Activated CD4-positive, alpha-beta T cell treated with anti-CD3 and anti-CD28 coated beads, Interleukin-2, amount 50 U/mL, for 1 hour (primary cell): ENCODE measurements at regions not wholly inside any gene's neighbourhood (a gene's known extent, or its start where the extent isn't known, plus 50 kb on each side); places are given as distances from the start of the nearest gene placed in this dataset.

Experiments
- DNase-seq: peaks from one replicate; pipeline ENCODE4 v3.0.0-alpha.2; 2020

DNA sequence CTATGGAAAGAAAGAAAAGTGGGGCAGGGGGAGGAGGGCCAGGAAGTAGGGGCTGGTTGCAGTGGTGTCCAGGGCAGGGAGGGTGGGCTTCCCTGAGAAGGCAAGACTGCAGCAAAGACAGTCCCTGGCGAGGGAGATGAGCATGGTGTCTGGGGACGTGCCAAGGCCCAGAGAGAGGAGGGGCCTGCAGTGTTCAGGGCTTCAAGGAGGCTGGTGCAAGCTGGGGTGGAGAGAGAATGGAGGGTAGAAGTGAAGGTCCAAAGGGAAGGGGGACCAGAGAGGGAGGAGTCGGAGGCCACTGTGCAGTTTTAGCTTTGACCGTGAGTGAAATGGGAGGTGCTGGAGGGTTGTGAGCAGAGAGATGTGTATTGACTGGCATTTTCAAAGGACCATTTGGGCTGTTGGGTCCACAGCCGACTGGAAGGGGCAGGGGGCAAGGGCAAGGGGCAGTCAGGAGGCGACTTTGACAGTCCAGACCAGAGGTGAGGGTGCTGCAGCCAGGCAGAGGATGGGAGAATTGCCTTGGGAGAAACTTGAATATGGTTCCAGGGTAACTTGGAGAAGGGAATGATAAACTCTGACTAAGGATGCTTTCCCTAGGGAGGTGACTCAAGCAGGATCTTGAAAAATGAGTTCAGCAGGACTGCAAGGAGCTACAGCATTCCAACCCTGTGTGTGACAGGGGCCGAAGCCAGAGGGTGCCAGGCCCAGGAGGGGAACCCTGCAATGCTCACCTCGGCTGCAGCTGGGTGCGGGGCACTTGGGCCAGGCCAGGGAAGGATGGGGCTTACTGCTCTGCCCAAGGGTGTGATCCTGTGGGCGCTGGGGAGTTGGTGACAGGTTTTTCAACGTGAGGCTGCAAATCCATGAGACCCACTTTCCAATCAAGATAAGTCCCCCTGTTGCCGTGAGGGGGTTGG, 177.1 kb upstream of the HAAO start:
- no peak for DNase-seq

- DNase-seq, result no peak
Observed at GRCh38 chr2:42967959-42968674, 175.7 kb upstream of the HAAO start.

- no peak for DNase-seq
Observed at GRCh38 chr2:42965910-42966309, 173.5 kb upstream of the HAAO start.

GRCh38 chr2:42965196-42965595, 172.8 kb upstream of the HAAO start:
- DNase-seq, result no peak

GRCh38 chr2:42964439-42965083, 172.2 kb upstream of the HAAO start:
- no peak for DNase-seq

DNA sequence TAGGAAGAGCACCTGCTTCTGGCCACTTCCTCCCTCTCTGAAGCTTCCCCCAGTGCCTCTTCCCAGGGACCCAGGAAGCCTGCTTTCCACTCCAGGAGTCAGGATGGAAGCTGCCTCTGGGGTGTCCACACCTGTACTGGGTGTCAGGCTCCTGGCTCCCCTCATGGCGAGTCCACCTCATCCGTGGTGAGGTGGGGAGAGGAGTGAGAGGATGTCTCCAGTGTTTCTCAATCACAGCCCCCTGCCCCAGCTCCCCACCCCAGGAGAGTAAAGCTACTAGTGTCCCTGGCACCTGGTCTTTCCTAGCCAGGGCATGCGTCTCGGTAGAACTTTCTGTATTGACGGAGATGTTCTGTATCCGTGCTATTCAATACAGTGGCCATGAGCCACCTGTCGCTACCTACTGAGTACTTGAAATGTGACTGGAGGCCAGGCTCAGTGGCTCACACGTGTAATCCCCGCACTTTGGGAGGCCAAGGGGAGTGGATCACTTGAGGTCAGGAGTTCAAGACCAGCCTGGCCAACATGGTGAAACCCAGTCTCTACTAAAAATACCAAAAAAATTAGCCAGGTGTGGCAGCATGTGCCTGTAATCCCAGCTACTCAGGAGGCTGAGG, 171.2 kb upstream of the HAAO start:
- DNase-seq, result no peak

- no peak for DNase-seq
Observed at GRCh38 chr2:42962508-42962953, 170.1 kb upstream of the HAAO start.

DNA sequence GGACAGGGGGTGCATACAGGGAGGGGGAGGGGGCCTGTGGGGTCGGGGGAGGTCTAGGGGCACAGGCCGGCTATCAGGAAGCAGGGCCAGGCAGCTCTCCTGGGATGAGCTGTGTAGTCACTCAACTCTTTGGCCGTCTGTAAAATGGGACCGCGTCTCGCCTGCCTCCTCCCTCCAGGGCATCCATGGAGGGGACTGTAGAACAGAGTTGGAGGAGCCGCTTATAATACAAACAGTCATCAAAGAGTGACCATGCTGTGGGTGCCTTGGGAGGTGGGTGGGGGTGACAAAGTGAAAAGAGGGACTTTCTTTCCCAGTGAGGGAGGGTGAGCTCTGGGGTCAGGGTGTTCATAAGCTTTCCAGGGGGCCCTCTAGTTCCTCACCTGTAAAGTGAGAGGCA, 169.6 kb upstream of the HAAO start:
- DNase-seq, result no peak

GRCh38 chr2:42961385-42961811, 169.0 kb upstream of the HAAO start:
- DNase-seq, result no peak

DNA sequence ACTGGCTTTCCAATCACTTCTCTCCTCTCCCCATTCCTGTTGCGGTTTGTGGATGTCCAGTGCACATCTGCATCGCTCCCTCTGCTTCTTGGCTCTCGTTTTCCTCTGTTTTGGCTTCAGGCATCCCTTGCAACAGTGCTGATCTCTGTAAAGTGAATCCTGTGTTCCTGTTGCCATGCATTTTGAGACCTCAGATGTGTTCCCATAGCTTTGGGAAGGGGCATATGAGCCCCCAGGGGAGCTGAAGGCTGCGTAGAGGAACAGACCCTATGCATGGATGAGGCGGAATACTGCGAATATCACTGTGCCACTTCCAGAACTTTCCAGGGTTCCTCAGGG, 168.4 kb upstream of the HAAO start:
- DNase-seq, result no peak

GRCh38 chr2:42960002-42960841, 167.8 kb upstream of the HAAO start:
- no peak for DNase-seq

DNA sequence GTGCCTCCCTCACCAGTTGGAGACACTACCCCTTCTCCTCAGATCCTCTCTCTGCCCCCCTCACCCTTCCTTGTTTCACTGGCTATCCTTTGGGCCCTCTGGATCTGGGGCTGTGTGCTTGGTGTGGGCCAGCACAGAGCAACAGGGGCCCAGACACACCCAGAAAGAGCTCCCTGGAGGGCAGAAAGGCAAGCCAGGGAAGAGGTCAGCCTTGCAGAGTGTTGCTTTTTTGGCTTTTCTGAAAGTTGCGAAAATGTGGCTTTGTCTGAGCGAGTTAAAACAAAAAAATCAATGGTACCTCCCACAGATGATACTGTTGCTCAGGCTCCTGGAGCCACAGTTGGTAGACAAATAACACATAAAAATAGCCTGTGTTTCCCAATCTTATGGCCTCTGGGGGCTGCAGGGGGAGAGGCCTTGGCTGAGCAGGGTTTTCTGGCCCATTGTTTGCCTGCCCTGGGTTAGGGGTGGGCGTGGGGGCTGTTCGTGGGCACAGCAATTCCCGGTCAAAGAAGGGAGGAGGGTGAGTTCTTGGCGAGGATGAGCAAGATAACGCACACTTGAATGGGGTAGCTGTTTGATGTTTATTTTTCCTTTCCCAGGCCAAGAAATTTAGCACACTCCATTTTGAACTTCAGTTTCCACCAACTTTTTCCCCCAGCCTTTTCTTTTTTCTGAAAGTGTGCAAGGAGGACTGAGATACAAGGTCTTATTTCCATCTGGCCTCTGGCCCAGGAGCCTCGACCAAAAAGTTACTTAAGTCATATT, 167.0 kb upstream of the HAAO start:
- DNase-seq, result no peak

DNA sequence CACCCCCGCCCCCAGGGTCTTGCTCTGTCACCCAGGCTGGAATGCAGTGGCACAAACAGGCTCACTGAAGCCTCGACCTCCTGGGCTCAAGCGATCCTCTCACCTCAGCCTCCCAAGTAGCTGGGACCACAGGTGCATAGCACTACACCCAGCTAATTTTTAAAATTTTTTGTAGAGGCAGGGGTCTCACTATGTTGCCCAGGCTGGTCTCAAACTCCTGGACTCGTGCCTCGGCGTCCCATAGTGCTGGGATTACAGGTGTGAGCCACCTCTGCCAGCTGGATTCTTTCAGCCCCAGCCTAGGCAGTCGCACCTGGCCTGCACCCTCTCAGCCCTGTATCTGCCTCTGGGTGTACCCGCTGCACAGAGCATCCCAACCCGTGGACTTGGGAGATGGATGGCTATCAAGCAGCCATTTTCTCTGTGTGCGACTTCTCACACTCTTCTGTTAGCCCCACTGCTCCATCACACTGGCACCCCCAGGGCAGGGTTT, 166.4 kb upstream of the HAAO start:
- DNase-seq, result no peak

DNA sequence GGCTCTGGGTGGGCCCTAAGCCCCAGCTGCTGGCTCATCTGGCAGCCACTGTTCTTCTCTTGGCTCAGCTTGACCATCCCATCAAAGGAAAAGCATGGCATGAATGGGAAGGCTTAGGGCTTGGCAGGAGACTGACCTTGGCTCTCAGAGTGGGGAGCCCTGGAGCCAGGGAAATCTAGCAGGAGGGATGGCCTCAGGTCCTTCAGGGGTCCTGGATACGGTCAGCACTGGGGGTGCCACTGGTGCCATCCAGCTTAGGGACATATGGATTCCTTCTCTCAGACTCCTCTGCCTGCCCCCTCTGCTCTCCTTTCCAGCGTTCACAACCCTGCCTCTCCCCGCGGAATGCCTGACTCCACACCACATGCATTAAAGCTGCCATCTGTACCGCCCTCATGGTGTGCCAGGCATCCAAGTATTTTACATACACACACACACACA, 165.5 kb upstream of the HAAO start:
- DNase-seq, result no peak

DNA sequence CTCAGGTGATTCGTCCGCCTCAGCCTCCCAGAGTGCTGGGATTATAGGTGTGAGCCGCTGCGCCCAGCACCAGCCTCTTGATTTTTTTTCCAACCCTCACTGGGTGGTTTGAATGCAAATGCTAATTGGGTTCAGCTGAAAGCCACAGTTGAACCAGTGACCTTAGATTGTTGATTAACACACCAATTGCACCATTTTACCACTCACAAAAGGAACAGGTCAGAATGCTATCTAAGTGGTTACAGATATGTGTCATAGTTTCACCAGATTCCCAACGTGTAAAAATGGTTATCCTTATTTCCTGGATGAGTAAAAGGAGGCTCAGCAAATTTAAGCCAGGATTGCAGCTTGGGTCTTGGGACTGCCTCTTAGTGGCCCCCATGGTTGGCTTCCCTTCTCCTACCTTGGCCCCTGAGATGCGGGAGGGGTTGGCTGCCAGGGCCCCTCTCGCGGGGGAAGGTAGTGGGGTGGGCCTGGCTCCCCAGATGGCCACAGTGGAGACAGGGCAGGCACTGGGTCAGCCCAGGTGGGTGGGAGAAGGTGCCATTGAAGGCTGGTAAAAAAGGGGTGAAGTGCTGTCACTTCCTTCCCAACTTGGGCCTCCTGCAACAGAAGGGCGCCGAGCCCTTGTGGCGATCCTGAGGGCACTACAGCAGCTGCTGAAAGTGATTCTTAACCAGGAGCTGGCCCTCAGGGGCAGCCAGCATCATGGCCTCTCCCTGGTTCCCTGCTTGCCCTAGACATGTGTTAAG, 164.9 kb upstream of the HAAO start:
- no peak for DNase-seq

DNA sequence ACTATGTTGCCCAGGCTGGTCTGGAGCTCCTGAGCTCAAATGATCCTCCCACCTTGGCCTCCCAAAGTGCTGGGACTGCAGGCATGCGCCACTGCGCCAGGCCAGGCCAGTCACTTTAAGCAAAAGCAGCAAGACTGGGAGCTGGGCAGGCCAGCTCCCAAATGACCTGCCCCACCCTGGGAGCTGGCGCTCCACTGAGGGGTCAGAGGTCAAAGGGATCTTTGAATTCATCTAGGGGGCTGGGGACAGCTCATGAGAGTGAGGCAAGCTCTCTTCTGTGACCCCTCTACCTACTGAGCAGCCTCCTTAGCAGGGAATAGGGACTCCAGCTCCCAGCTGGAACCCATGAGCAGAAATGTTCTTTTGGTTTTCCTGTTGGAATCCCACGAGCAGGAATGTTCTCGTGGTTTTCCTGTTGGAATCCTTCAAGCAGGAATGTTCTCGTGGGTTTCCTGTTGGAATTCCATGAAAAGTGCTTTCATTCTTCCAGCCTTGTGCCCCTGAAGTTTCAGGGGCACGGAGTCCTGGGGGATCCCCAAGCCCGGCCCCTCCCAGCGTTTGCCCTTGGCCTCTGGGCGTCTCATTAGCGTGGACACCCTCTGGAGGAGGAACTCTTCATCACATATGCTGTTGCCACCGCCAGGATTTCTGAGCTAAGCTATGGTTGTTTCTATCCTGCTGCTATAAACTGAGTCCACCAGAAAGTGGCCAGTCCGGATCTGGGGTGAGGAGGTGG, 162.0 kb upstream of the HAAO start:
- DNase-seq, result no peak

GRCh38 chr2:42953216-42953615, 160.8 kb upstream of the HAAO start:
- DNase-seq, result no peak

DNA sequence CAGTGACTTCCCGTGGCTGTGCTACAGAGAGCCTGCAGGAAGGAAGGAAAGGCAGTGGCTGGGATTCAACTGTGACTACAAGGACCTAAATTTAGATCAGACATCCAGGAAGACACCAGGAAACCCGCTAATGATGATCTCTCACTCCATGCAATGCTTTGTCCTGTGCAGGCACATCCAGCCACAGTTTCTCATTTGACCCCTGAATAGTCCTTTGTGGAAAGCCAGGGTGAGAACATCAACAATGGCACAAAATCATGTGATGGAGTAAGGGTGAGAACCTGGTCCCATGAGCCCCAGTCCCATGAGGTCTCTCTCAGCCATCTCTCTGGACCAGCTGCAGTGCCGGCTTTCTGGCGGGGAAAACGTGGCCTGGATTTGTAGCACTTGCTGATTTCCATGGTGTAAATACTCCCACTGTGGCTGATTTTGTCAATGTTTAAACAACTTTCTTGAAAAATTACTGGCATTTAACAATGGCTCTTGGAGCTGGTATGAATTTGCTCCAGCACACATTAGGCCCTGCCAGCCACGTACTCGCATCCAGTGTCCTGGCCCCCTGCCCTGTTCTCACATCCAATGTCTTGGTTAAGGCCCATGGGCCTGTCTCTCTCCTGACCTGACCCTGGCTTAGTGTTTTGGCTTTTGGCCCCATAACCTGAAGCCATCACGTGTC, 159.0 kb upstream of the HAAO start:
- DNase-seq, result no peak

- no peak for DNase-seq
Observed at GRCh38 chr2:42949125-42949524, 156.7 kb upstream of the HAAO start.
